ENCODE measurements at regions not wholly inside any gene's neighbourhood (a gene's known extent, or its start where the extent isn't known, plus 50 kb on each side); places are given as distances from the start of the nearest gene placed in this dataset.

DNA sequence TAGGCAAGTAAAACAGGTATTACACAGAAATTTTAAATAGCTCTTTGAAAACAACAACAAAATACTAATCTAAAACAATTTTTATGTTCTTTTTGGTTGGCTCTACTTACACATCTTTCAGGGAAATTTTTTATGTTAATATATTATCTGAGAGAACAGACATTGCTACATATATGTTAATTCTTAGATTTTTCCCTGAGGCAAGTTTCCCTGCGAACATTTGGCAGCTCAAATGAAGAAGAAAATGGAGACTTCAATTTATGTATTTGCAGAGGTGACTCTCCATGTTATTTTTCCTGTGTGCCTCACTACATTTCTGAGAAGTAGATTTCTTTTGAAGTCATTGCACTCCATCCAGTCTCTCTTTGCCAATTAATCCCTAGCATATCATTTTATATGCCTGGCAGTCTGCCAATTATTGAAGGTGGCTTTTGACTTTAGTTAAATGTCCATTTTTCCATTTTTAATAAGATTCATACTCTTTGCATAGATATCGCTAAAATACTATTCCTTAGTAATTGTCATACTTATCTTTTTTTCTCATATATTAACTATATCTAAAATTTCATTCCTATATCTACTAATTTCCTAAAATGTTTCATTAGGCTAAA lies 908.2 kb upstream of the CDH10 start:
- H4K5ac ChIP-seq (ENCODE audit: insufficient read length, low read depth, low read length): no peak overlapping the region

More for the DNA sequence above, 908.2 kb upstream of the CDH10 start:
- DNase-seq (ENCODE audit: low read depth in 1 of 2, low spot score in 2 of 2) (no peak), FAIRE-seq (no peak)
- no peaks in the 10 kb centered on the region for H3K79me2 ChIP-seq (ENCODE audit: control insufficient read depth in 1 of 2, insufficient read depth in 2 of 2, low read length in 2 of 2)
- ChIA-PET CTCF (ENCODE audit: partially characterized antibody) (no interaction called here), POLR2A (ENCODE audit: partially characterized antibody) (interaction anchor here (1.0 kb wide), 1 partner anchor 107 kb away, joined by 3 read pairs; no protein-coding TSS in a partner anchor)
- no peaks in the 10 kb centered on the region for H3K36me3 ChIP-seq (ENCODE audit: control insufficient read depth in 2 of 4, insufficient read depth in 4 of 4, low read length in 3 of 4)
- no peaks in the 10 kb centered on the region for H3K79me1 ChIP-seq (ENCODE audit: low read depth, low read length)
- H3K56ac ChIP-seq (replicated peaks; ENCODE audit: insufficient read length, low read depth, low read length): no peak overlapping the region
- TF ChIP-seq SIX5 (IDR thresholded peaks at IDR 0.05; ENCODE audit: low read depth, low read length): no peak
- no peak for TF ChIP-seq SIN3A (conservative IDR thresholded peaks at IDR 0.05 in 1 of 2, IDR thresholded peaks at IDR 0.05 in 1 of 2; ENCODE audit: low read depth in 1 of 2, low read length in 2 of 2)
- no peak for TF ChIP-seq KDM5A (IDR thresholded peaks at IDR 0.05; ENCODE audit: low read length)
- no peak for TF ChIP-seq EZH2 (IDR thresholded peaks at IDR 0.05; ENCODE audit: low read depth, low read length, severe bottlenecking)
- TF ChIP-seq CEBPB (IDR thresholded peaks at IDR 0.05; ENCODE audit: low read depth, low read length): no peak
- TF ChIP-seq POLR2AphosphoS5 (IDR thresholded peaks at IDR 0.05; ENCODE audit: low read depth, low read length): no peak
- TF ChIP-seq GABPA (IDR thresholded peaks at IDR 0.05; ENCODE audit: borderline replicate concordance, insufficient read depth, low read length): no peak
- no peak for TF ChIP-seq MAFK (IDR thresholded peaks at IDR 0.05; ENCODE audit: low read depth, low read length)
- no peak for TF ChIP-seq TBP (IDR thresholded peaks at IDR 0.05; ENCODE audit: low read depth, low read length)
- TF ChIP-seq, protein P1, sequence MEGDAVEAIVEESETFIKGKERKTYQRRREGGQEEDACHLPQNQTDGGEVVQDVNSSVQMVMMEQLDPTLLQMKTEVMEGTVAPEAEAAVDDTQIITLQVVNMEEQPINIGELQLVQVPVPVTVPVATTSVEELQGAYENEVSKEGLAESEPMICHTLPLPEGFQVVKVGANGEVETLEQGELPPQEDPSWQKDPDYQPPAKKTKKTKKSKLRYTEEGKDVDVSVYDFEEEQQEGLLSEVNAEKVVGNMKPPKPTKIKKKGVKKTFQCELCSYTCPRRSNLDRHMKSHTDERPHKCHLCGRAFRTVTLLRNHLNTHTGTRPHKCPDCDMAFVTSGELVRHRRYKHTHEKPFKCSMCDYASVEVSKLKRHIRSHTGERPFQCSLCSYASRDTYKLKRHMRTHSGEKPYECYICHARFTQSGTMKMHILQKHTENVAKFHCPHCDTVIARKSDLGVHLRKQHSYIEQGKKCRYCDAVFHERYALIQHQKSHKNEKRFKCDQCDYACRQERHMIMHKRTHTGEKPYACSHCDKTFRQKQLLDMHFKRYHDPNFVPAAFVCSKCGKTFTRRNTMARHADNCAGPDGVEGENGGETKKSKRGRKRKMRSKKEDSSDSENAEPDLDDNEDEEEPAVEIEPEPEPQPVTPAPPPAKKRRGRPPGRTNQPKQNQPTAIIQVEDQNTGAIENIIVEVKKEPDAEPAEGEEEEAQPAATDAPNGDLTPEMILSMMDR (IDR thresholded peaks at IDR 0.05; ENCODE audit: control extremely low read depth in 1 of 3, insufficient read depth in 1 of 3, low read depth in 1 of 3, low read length in 3 of 3): no peak
- no peak for TF ChIP-seq TAF7 (optimal IDR thresholded peaks at IDR 0.05; ENCODE audit: borderline replicate concordance, low read depth, low read length)
- no peak overlapping the region for H3K14ac ChIP-seq (ENCODE audit: insufficient read length)
- H3K4ac ChIP-seq (replicated peaks; ENCODE audit: insufficient read length, low read depth, low read length): no peak overlapping the region
- no peaks in the 10 kb centered on the region for H4K20me1 ChIP-seq (replicated peaks in 1 of 2; ENCODE audit: control insufficient read depth in 1 of 2, insufficient read depth in 2 of 2, low read length in 2 of 2)
- H2AK5ac ChIP-seq (ENCODE audit: low read depth, low read length): no peak overlapping the region
- H3K9ac ChIP-seq (replicated peaks in 1 of 4; ENCODE audit: extremely low read depth in 1 of 4, low read depth in 3 of 4, low read length in 3 of 4): no peak overlapping the region
- H3K23me2 ChIP-seq (ENCODE audit: low read depth, low read length): no peaks in the 10 kb centered on the region
- H3K27me3 ChIP-seq (replicated peaks in 1 of 4; ENCODE audit: control insufficient read depth in 3 of 4, extremely low read depth in 1 of 4, insufficient read depth in 3 of 4, low read length in 3 of 4): no peaks in the 10 kb centered on the region
- no peak overlapping the region for H2BK15ac ChIP-seq (ENCODE audit: low read length)
- 82% methylated on average over 2 of the region's 2 CpGs; no CpG with 5 or more reads in 1 of the 2 experiments for WGBS, 2 experiments (ENCODE audit: extremely low coverage in 1 of 2, insufficient coverage in 1 of 2, insufficient read length in 1 of 2, insufficient replicate concordance in 2 of 2, low coverage in 1 of 2, low lambda C conversion rate in 2 of 2, missing lambda C conversion rate in 1 of 2)
- H3K4me3 ChIP-seq (ENCODE audit: extremely low read depth in 1 of 4, insufficient read depth in 2 of 4, low read depth in 3 of 4, low read length in 4 of 4): no peak overlapping the region
- no peaks in the 10 kb centered on the region for H3K4me1 ChIP-seq (replicated peaks in 1 of 4; ENCODE audit: control insufficient read depth in 3 of 4, insufficient read depth in 4 of 4, low read length in 3 of 4)
- no peak overlapping the region for H2AFZ ChIP-seq (ENCODE audit: low read length)
- H3K23ac ChIP-seq (ENCODE audit: insufficient read length): no peak overlapping the region
- H3K4me2 ChIP-seq (ENCODE audit: insufficient read depth in 1 of 2, low read depth in 2 of 2, low read length in 2 of 2): no peak overlapping the region
- no peak overlapping the region for H2BK12ac ChIP-seq (ENCODE audit: low read depth, low read length)
- H4K91ac ChIP-seq (replicated peaks; ENCODE audit: insufficient read length, low read length): no peak overlapping the region
- H3K9me3 ChIP-seq (ENCODE audit: insufficient read depth in 2 of 2, low read depth in 1 of 2, low read length in 1 of 2): no peaks in the 10 kb centered on the region
- H3K27ac ChIP-seq (ENCODE audit: low read depth, low read length): no peak overlapping the region
- H4K8ac ChIP-seq (ENCODE audit: extremely low read depth, insufficient read depth, low read length): no peak overlapping the region
- H2BK120ac ChIP-seq (replicated peaks; ENCODE audit: low read depth, low read length): no peak overlapping the region
- H3K18ac ChIP-seq (ENCODE audit: extremely low read depth, low read length): no peak overlapping the region
- no peak overlapping the region for H2BK20ac ChIP-seq (ENCODE audit: low read length)
- no peak overlapping the region for H2BK5ac ChIP-seq (ENCODE audit: low read depth, low read length)

All from H1 (cell line).